Activated CD4-positive, alpha-beta T cell treated with anti-CD3 and anti-CD28 coated beads, Interleukin-2, amount 50 U/mL, for 24 hours (primary cell): ENCODE measurements at regions not wholly inside any gene's neighbourhood (a gene's known extent, or its start where the extent isn't known, plus 50 kb on each side); places are given as distances from the start of the nearest gene placed in this dataset.
A peak's percentile ranks its signal among the peaks of the same experiment; 100 is the strongest.

Source experiments
- DNase-seq, 2 donors: peaks; one replicate each; pipeline ENCODE4 v3.0.0-alpha.2; 2020; ENCODE audit warnings: low read depth in 1 of 2, low spot score in 1 of 2

- no peak for DNase-seq
These were observed 155.0 kb upstream of the DAB2 start for GRCh38 chr5:39579750-39580149.

- DNase-seq: no peak
These were observed 154.2 kb upstream of the DAB2 start for GRCh38 chr5:39578887-39579497.

- no peak for DNase-seq
These were observed 152.7 kb upstream of the DAB2 start for GRCh38 chr5:39577529-39577928.

GRCh38 chr5:39570403-39571027, 145.7 kb upstream of the DAB2 start:
- DNase-seq: no peak

- DNase-seq: no peak
These were observed 145.1 kb upstream of the DAB2 start for GRCh38 chr5:39569857-39570256.

GRCh38 chr5:39566891-39567290, 142.1 kb upstream of the DAB2 start:
- no peak for DNase-seq

GRCh38 chr5:39566029-39566428, 141.2 kb upstream of the DAB2 start:
- no peak for DNase-seq

- no peak for DNase-seq
These were observed 136.6 kb upstream of the DAB2 start for GRCh38 chr5:39561421-39561820.

- no peak for DNase-seq
These were observed 135.9 kb upstream of the DAB2 start for GRCh38 chr5:39560726-39561125.

GRCh38 chr5:39559923-39560322, 135.1 kb upstream of the DAB2 start:
- no peak for DNase-seq

GRCh38 chr5:39558541-39558940, 133.8 kb upstream of the DAB2 start:
- no peak for DNase-seq

GRCh38 chr5:39555788-39556187, 131.0 kb upstream of the DAB2 start:
- no peak for DNase-seq

GRCh38 chr5:39547553-39548154, 122.9 kb upstream of the DAB2 start:
- DNase-seq: peak in 1 of 2 donors; percentile 10

- no peak for DNase-seq
These were observed 120.2 kb upstream of the DAB2 start for GRCh38 chr5:39544941-39545340.

- DNase-seq: no peak
These were observed 118.6 kb upstream of the DAB2 start for GRCh38 chr5:39543335-39543734.

- DNase-seq: no peak
These were observed 117.9 kb upstream of the DAB2 start for GRCh38 chr5:39542511-39543285.

GRCh38 chr5:39541920-39542319, 117.1 kb upstream of the DAB2 start:
- DNase-seq: no peak

GRCh38 chr5:39539470-39539869, 114.7 kb upstream of the DAB2 start:
- DNase-seq: no peak

GRCh38 chr5:39534690-39535089, 109.9 kb upstream of the DAB2 start:
- DNase-seq: no peak

- no peak for DNase-seq
These were observed 109.0 kb upstream of the DAB2 start for GRCh38 chr5:39533749-39534148.

GRCh38 chr5:39532511-39532910, 107.7 kb upstream of the DAB2 start:
- no peak for DNase-seq

- DNase-seq: no peak
These were observed 106.5 kb upstream of the DAB2 start for GRCh38 chr5:39531306-39531705.
